GM21526 (cell line): ENCODE measurements at regions not wholly inside any gene's neighbourhood (a gene's known extent, or its start where the extent isn't known, plus 50 kb on each side); places are given as distances from the start of the nearest gene placed in this dataset.
"Not testable (repeated sequence)": the region's sequence is repeated elsewhere in the genome, so short reads cannot be mapped to it uniquely, and the experiment has no call there.

ENCODE experiments used
- ATAC-seq: cut with Tn5 transposase; IDR thresholded peaks from one replicate; pipeline ENCODE4 v1.9.1; 2021; ENCODE audit warnings: moderate library complexity; ENCODE audit not compliant: unreplicated experiment, low FRiP score

DNA sequence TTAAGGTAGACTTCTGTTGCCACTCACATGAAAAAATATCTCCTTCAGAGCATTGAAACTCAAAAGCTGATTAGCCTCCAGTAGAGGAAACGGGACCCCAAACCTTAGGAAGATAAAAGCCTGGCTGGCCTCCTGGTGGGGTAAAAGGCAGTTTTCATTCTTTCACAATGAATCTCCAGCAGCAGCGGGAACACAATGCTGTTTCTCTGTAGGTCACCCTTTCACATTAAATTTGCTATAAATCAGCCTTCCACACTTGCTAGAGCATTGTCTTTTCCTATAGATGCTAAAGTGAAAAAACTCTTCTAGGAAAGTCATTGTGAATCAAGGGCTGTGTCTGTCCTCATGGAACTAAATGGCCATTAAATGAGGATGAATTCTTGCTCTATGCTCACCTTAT lies 207.3 kb upstream of the MAGEB2 start:
- ATAC-seq = no peak

DNA sequence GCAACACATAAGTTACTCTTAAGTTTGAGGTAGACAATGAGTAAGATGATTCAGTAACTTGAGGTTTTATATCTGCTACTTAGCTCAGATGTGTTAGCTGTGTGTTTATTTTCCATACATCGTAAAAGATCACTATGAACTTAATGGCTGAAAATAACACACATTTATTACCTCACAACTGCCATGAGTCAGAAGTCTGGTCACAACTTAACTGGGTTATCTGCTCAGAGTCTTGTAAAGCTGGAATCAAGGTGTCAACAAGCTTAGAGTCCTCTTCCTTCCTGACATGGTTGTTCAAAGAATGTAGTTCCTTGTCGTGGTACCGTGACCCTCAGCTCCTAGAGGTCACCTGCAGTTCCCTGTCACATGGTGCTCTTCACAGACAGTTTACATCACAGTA lies 204.9 kb upstream of the MAGEB2 start:
- no peak for ATAC-seq

DNA sequence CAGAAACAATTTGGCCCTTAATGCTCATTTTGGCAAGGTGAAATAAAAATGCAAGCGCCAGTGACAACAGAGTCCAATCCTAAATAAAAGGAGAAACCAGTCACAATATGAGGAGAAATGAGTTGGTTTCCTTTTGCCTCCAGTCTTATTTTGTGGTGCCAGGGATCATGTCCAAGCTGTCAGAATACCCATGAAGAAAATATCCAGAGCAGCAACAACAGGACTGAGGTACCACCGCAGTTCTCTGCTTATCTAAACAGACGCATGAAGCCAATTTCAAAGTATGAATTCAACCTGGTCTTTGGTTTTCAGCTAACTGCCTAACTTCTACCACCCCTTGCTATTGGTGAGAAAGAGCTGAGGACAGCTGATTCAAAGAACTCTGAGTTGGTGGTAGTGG lies 199.9 kb upstream of the MAGEB2 start:
- no peak for ATAC-seq

DNA sequence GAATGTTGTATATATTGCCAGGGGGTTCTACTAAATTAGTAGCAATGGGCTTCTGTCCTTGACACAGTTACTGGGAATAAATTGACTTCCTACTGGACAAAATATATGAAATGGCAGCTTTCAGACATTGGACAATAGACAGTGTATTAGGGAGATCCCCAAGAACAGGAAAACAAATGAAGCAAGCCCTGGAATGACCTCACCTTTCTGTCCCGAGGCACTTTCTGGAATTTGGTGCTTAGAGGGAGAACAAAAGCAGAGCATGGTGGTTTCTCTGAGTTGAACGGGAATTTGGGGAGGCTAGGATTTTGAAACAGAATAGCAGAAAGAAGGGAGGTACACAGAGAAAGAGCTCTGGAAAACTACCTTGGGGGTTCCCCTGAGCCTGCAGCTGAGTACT lies 187.7 kb upstream of the MAGEB2 start:
- ATAC-seq = no peak

DNA sequence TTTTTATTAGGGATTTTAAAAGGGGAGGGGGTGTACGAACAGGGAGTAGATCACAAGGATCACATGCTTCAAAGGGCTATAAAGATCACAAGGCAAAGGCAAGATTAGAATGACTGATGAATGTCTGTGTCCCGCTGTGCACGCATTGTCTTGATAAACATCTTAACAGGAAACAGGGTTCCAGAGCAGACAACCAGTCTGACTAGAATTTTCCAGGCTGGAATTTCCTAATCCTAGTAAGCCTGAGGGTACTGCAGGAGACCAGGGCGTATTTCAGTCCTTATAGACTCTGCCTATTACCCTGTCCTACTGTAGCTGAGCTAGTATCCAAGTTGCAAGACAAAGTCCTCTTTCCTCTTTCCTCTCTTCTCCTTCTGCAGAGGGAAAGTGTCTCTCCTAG lies 179.0 kb upstream of the MAGEB2 start:
- ATAC-seq = not testable (repeated sequence)

DNA sequence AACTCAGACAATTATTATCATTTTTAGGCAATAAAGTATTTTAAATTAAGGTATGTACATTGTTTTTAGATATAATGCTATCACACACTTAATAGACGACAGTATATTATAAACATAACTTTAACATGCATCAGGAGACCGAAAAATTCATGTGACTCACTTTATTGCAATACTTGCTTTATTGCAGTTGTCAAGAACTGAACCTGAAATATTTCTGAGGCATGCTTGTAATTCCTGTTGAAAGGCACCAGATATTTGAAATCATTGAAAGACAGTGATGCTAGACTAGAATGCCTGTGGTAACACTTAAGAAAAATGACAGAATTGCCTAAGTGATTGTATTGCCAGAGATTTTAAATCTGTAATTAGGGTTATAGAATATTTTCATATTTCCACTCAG lies 175.6 kb upstream of the MAGEB2 start:
- no peak for ATAC-seq

DNA sequence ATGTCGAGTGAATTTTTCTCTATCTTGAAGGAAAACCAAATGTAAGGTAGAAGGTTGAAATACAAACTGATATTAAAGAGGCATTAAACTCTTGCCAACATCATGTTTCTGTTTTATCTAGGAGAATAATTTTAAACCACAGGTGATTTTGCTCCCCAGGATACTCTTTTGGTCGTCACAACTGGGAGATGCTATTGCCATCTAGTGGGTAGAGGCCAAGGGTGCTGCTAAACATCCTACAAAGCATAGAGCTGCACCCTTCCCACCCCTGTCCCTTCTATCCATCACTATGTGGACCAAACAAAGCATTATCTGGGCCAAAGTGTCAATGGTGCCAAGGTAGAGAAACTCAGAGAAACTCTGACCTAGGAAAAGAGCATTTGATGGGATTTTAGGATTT lies 154.6 kb upstream of the MAGEB2 start:
- peak; percentile 65 for ATAC-seq

DNA sequence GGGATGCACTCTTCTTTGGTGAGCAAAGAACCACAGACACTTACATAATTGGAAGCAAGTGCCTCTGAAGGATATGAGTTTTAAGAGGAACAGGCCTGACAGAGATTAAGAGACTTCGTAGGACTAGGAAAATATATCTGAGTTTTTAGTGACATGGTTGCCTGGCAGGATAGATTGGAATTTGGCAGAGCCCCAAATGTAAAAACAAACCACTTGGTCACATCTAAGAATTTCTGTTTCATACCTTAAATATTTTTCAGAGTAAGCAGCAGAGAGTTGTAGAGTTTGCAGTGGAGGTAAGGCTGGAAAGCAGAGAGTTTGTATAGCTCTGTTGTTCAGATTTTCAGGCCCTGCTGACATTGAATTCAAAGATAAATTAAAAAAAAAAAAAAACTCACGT lies 150.1 kb upstream of the MAGEB2 start:
- no peak for ATAC-seq

DNA sequence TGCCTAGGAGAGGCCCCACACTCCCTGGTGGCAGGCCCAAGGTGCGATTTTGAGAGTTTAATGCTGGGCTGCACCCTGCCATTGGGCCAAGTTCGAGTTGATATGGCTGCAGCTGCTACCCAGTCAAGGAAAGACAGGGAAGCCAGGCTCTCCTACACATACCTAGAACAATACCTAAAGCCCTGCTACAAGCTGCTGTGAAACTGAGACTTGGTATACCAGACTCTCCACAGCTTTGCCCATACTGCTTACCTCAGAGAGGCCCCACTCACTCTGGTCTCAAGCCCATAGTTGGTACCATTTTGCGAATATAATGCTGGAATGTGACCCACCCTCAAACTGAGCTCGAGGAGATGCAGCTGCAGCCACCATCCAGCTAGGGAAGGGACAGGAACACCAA lies 147.7 kb upstream of the MAGEB2 start:
- ATAC-seq = no peak

DNA sequence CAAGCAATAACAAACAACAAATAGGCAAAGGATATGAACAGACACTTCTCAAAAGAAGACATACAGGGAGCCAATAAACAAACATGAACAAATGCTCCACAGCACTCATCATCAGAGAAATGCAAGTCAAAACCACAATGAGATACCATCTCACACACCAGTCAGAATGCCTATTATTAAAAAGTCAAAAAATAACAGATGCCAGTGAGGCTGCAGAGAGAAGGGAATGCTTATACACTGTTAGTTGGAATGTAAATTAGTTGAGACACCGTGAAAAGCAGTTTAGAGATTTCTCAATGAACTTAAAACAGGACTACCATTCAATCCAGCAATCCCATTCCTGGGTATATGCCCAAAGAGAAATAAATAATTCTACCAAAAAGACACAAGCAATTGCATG lies 129.8 kb upstream of the MAGEB2 start:
- no peak for ATAC-seq

DNA sequence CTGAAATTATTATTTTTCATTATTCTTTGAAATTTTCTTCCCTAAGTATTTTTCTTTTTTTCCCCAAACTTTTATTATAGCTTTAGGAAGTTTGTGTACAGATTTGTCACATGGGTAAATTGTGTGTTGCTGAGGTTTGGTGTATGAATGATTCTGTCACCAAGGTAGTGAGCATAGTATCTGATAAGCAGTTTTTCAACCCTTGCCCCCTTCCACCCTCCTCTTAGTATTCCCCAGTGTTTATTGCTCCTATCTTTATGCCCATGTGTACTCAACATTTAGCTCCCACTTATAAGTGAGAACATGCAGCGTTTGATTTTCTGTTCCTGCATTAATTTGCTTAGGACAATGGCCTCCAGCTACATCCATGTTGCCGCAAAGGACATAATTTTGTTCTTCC lies 103.9 kb upstream of the MAGEB2 start:
- no peak for ATAC-seq

DNA sequence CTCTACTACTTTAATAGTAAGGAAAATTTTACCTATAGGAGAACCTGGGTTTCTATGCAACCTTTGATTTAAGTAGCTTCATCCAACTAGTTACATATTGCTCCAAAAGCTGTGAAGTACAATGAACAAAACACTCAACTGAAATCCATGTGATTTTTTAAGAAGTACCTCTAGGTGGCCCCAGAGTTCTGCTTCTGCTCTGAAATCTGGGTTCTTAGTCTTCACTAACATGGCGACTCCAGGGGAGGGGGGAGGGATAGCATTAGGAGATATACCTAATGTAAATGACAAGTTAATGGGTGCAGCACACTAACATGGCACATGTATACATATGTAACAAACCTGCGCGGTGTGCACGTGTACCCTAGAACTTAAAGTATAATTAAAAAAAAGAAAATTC lies 73.4 kb upstream of the MAGEB2 start:
- ATAC-seq = peak; percentile 93

DNA sequence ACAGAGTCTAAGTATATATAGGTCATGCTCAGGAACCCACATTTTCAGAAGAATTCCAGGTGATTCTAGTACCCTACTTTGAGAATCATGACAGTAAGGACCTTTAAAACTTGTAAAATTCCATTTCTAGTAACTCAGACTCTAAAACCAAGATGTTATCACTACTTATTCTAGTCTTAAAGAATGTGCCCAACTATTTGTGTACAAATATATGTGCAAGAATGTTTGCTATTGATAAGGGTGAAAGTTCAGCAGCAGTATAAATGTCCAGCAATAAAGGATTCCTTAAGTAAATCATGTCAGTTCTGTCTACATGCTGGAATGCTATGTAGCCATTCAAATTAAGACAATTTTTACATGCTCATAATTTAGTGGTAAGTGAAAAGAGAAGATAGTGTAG lies 71.1 kb upstream of the MAGEB2 start:
- no peak for ATAC-seq

DNA sequence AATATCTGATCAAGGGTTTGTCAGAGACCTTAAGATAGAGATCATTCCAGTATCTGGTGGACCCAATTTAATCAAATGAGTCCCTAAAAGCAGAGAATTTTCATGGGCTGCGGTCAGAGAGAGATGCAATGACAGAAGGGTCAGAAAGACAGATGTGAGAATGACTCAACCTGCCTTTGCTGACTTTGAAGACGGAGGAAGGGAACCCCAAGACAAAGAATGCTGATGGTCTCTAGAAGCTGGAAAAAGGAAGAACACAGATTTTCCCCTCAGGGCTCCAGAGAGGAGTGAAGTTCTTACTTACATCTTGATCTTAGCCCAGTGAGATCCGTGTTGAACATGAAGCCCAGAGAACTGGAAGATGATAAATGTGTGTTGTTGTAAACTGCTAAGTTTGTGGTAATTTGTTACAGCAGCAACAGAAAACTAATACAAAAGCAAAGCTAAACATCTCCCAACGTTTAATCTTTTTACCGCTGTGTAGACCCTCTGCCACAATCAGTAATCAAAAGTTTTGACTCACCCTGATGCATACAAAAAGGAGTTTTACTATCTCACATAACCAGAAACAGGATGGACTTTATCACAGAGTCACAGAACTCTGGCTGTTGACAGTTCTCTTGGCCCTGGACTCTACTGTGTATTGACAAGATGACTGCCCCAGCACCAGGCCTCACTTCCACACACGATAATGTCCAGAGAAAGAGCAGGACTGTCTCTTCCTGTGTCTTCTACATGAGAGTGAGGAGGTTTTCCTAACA lies 70.2 kb upstream of the MAGEB2 start:
- ATAC-seq = no peak

DNA sequence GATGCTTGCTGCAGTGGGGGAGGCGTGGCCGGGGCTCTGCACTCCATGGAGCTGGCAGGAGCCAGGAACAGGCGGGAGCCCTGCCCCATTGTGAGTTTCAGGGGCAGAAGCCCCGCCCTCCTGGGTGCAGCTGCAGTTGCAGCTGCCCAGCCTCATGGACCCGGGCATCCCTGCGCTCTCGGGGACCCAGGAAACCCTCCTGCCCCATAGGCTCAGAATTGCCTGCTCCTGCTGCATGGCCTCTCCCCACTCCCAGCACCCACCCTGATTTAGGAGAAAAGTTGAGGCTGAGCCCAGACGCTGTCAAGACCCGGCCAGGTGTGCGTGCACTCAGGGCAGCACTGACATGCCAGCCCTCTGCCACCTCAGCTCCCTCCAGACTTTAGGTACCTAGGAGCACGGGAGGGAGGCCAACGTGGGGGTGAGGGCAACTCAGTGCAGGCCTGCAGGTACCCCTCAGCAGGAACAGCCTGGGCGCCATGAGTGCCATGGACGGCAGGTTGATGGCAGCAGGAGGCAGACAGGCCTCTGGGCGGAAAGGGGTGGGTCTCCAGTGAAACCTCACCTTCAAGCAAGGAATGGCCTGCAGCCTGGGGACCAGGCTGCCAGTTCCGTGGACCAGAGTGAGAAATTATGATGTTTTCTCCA lies 67.2 kb upstream of the MAGEB2 start:
- no peak for ATAC-seq

DNA sequence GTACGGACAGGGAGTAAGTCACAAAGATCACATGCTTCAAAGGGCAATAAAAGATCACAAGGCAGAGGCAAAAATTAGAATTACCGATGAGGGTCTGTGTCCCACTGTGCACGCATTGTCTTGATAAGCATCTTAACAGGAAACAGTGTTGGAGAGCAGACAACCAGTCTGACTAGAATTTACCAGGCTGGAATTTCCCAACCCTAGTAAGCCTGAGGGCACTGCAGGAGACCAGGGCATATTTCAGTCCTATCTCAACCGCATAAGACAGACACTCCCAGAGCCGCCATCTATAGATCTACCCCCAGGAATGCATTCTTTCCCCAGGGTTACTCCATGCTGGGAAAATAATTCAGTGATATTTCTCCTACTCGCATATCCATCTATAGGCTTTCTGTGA lies 66.2 kb upstream of the MAGEB2 start:
- ATAC-seq = not testable (repeated sequence)

DNA sequence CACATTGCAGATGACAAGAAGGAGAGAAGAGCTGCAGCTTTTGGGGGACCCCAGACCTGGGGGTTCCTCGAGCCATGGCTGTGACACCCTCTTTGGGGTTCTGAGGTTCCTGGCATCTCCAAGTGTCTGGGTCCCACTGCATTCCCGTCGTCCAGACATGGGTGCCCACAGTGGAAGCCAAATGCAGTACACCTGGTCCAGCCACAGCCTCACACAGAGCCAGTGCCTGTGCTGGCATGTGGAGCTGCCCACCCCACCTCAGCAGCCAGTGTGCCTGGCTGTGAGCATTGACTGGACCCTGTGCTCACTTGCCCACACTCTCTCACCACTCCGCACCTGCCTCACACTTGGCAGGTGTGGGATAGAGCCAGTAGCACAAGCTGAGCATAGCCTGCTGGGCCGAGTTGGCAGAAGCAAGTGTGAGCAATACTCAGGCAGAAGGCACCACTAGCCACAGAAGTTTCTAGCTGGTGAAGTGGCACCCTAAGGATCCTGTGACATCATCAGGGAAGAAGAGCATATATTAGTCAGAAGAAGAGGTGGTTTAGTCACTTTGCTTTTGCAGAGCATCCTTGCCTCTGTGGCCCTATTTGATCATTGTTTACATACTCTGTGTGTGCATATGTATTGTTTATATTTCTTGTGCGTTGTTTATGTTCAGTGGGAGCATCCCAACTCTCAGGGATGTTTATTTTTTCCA lies 65.0 kb upstream of the MAGEB2 start:
- ATAC-seq = no peak

DNA sequence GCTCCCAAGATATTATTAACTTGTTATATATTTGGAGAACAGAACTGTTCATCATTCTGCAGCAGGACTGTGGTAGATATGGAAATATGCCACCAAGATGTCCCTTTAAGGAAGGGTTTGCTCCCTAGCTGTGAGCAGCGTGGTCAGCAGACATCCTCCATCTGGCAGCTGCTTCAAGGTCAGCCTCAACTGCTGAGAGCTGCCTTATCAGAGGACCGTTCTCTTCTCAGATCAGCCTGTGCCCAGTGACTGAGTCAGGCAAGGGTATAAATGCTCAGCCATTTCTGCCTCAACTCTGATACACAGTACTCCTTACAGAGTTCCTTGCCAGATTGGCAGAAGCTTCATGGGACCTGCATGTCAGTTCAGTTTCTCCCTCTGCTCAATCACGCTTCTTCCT lies 63.4 kb upstream of the MAGEB2 start:
- no peak for ATAC-seq

DNA sequence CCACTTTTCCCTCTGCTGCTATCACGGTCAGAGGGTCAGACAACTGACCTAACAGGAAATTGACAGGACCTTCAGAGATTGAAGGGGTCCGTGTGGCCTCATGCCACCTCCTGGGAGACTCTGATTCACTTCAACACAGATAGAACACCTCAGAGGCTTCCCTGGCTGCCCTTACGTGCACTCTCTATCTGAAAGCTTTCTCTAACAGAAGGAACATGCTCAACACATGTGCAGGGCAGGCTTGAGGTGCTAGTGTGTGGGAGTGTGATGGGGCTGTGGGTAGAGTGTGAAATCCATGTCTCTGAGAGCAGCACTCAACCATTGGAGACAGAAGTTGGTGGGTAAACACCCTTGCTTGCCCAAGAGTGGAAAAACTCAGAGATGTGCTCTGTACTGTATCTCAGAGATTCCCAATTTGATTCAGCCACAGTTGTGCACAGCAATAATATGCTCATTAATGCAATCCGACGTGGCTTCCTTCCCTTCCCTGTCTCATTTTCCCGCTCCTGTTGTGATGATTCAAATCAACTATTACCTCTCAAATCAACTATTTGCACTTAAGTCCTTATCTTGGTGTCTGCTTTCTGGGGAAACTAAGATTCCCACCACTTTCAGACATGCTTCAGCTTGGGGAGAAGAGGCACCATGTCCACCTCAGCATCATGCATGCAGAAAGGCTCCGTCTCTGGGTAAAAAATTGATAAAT lies 62.0 kb upstream of the MAGEB2 start:
- no peak for ATAC-seq

DNA sequence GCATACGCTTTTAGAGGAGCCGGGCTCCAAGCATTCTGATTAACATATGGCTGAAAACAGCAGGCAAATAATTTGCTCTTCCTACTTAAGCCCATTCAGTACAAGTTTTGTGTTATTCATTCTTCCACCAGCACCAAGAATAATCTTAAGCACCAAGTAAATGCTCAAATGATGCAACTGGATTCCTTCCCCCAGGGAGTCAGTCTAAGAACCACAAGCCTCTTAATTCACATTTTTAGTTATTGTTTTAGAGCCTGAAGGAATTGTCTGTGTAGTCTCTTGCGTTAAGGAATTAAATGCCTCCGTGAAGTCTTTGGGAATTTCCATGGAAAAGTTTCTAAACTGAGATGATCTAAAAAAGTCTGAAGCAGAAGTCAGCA lies 61.5 kb upstream of the MAGEB2 start:
- no peak for ATAC-seq

DNA sequence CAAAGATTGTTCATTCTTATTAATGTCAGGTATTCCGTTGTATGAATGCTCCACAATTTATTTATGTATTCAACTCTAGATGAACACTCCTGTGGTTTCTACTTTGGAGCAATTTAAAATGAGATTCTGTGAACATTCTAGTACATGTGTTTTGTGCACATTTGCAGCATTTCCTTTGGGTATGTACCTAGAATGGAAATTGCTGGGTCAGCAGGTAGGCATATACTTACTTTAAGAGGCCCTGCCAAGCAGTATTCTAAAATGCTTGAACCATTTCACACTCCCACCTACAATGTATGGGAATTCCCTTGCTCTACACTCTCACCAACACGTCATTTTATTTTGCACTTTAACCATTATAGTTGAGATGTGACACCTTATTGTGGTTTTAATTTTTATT lies 59.4 kb upstream of the MAGEB2 start:
- no peak for ATAC-seq
